Colonic mucosa (tissue), 4 donors: ENCODE measurements at regions not wholly inside any gene's neighbourhood (a gene's known extent, or its start where the extent isn't known, plus 50 kb on each side); places are given as distances from the start of the nearest gene placed in this dataset.

ENCODE experiments used
- DNase-seq: peaks from one replicate; pipeline ENCODE4 v3.0.0-alpha.2; 2020
- H3K27ac ChIP-seq: fragments of 200-600 bp; one replicate; pipeline ENCODE4 v1.8.0; 2021
- H3K27me3 ChIP-seq: fragments of 200-600 bp; one replicate; pipeline ENCODE4 v1.8.0; 2021
- H3K36me3 ChIP-seq: fragments of 200-600 bp; one replicate; pipeline ENCODE4 v1.8.0; 2021
- H3K4me1 ChIP-seq: fragments of 200-600 bp; one replicate; pipeline ENCODE4 v1.8.0; 2021; ENCODE audit warnings: mild to moderate bottlenecking
- H3K4me3 ChIP-seq: fragments of 200-600 bp; one replicate; pipeline ENCODE4 v1.8.0; 2021
- H3K9ac ChIP-seq, 2 donors: one replicate each; pipeline ENCODE4 v1.7.0; 2013; ENCODE audit warnings: control low read depth in 2 of 2, low read depth in 2 of 2, low read length in 2 of 2
- H3K9me3 ChIP-seq: fragments of 200-600 bp; one replicate; pipeline ENCODE4 v1.8.0; 2021
- CTCF ChIP-seq: fragments of 200-600 bp; IDR thresholded peaks from one replicate; pipeline ENCODE4 v1.8.0; 2022; ENCODE audit warnings: antibody characterized with exemption, mild to moderate bottlenecking
- intact Hi-C: fragments of 100-400 bp; cut with DNase I; formaldehyde crosslinking; loops from one replicate; pipeline ENCODE4 v1.14.1; 2022
- donor health status: healthy.
- donor health status: DM: no; HTN: no; CAD: no.
- donor health status: DM: no; HTN: no; CAD: no.

DNA sequence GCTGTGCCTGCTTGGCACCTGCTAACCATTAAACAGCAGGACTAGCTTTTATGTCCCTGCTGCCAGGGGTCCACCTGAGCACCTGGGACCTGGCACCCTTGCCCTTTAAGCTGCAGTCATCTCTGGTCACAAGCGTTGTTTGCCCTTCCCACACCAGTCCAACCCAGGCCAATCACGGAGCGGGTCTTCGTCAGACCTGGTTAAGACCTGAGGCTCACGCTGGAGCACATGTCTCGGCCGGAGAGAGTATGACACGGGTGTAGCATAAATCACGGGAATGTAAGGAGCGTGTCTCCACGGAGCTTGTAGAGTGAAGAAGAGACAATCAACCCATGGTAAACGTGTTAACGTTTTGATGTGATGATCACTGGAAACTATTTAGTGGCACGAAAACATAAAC lies 847.3 kb downstream of the BRD1 start:
- Histone ChIP-seq H3K4me1 (no peaks in the 10 kb centered on the region), H3K27me3 (no peaks in the 10 kb centered on the region), H3K9me3 (no peaks in the 10 kb centered on the region), H3K27ac (no peak overlapping the region), H3K36me3 (no peaks in the 10 kb centered on the region), H3K4me3 (no peak overlapping the region), H3K9ac (no peak overlapping the region)
- no peak for TF ChIP-seq CTCF
- intact Hi-C loops = no loop called here
- DNase-seq = no peak

DNA sequence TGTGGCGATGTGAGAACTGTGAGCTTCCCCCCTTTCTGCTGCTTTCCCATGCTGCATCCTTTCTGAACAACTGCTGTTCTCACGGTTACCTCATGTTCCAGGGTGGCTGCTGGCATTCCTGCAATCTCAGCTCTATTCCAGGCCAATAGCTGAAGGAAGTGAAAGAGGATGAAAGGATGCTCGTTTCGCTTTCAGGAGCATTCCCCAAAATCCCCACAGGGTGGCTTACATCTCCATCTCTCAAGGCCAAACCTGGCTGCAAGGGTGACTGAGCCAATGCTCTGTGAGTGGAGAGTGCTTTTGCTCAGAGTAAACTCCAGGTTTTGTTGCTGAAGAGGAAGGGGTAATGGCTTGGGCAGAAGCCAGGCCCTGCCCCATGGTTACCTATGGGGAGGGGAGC lies 848.2 kb downstream of the BRD1 start:
- Histone ChIP-seq H3K9ac (no peak overlapping the region), H3K27me3 (no peaks in the 10 kb centered on the region), H3K27ac (no peak overlapping the region), H3K4me3 (no peak overlapping the region), H3K36me3 (no peaks in the 10 kb centered on the region), H3K9me3 (no peaks in the 10 kb centered on the region), H3K4me1 (no peaks in the 10 kb centered on the region)
- TF ChIP-seq CTCF = no peak
- intact Hi-C loops = no loop called here
- DNase-seq = no peak

- Histone ChIP-seq H3K36me3 (no peaks in the 10 kb centered on the region), H3K27me3 (no peaks in the 10 kb centered on the region), H3K9ac (no peak overlapping the region), H3K9me3 (no peaks in the 10 kb centered on the region), H3K27ac (no peak overlapping the region), H3K4me3 (no peak overlapping the region), H3K4me1 (no peaks in the 10 kb centered on the region)
- TF ChIP-seq CTCF = no peak
- DNase-seq = no peak
- intact Hi-C loops = no loop called here
Measured at GRCh38 chr22:48976556-48977535, 850.8 kb downstream of the BRD1 start.

GRCh38 chr22:48975886-48976285 lies 851.8 kb downstream of the BRD1 start:
- TF ChIP-seq CTCF = no peak
- H3K4me1 ChIP-seq = no peaks in the 10 kb centered on the region
- no peak for DNase-seq
- H3K27me3 ChIP-seq = no peaks in the 10 kb centered on the region
- no peak overlapping the region for H3K27ac ChIP-seq
- no peaks in the 10 kb centered on the region for H3K9me3 ChIP-seq
- intact Hi-C loops = no loop called here
- no peak overlapping the region for H3K4me3 ChIP-seq
- H3K36me3 ChIP-seq = no peaks in the 10 kb centered on the region
- H3K9ac ChIP-seq = no peak overlapping the region

DNA sequence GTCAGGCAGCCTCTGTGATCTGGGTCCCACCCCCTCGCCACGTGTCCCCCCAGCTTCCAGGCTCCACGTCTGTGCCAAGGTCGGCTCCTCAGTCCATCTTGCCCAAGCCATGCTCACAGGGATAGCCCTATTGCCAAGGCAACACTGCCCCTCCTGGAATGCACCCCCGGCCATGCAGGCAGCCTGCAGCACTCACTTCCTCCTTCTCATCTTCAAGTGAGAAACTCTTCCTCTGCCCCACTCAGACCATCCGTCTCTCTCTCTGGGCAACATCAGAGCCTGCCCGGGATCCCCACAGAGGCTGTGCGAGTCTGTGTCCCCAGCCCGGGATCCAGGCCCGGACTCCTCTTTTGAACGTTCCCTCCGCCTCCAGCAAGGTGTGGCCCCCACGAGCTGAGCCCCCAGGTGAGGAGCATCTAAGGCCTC lies 852.3 kb downstream of the BRD1 start:
- Histone ChIP-seq H3K4me1 (no peaks in the 10 kb centered on the region), H3K27ac (no peak overlapping the region), H3K4me3 (no peak overlapping the region), H3K9me3 (no peaks in the 10 kb centered on the region), H3K36me3 (no peaks in the 10 kb centered on the region), H3K27me3 (no peaks in the 10 kb centered on the region), H3K9ac (no peak overlapping the region)
- DNase-seq = no peak
- intact Hi-C loops = no loop called here
- no peak for TF ChIP-seq CTCF
